22Rv1 (cell line): ENCODE measurements at regions not wholly inside any gene's neighbourhood (a gene's known extent, or its start where the extent isn't known, plus 50 kb on each side); places are given as distances from the start of the nearest gene placed in this dataset.

Experiments used
- H3K27ac ChIP-seq: fragments of 450-650 bp; 2 replicates; pipeline ENCODE4 v1.5.1; 2017
- CTCF ChIP-seq: fragments of 450-650 bp; IDR thresholded peaks from 2 replicates; pipeline ENCODE4 v1.5.1; 2017; ENCODE audit warnings: mild to moderate bottlenecking
- ZFX ChIP-seq: fragments of 450-650 bp; IDR thresholded peaks from 2 replicates; pipeline ENCODE4 v1.6.1; 2017; ENCODE audit warnings: antibody characterized with exemption, borderline replicate concordance

- TF ChIP-seq CTCF = no peak
- TF ChIP-seq ZFX = no peak
- no peak overlapping the region for H3K27ac ChIP-seq
These were observed 176.6 kb downstream of the ALG10 start for GRCh38 chr12:34198924-34199323.

DNA sequence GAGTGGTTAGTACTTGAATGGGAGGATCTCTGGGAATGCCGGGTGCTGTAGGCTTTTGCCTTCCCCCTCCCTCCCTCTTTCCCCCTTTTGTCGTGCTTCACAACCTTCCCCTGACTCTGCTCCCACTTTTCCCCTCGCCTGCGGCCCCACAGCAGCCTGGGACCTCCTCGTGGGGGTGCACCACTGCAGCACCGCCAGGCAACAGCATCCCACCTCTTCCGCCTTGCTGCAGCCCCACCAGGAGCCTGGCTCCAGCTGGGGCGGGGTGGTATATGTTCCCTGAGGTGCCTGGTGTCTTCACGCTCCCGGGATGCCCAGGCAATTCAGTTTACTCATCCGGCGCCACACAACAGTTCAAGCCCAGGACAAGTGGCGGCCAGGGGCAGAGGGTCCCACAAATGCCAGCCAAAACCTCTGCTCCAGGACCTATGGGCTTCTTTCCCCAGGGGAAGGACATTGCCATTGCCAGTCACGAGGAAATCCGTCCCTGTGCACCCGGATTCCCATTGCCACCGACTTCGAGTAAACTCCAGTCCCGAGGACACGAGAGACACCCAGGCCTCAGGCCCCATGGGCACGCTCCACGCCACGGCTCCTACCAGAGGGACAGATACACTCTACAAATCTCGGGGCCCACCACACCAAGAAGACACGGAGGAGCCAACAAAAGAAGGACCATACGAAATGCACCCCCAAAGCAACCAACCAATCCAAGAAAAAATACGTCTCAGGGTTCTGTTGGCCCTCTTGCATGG, 181.7 kb downstream of the ALG10 start:
- no peak for TF ChIP-seq CTCF
- TF ChIP-seq ZFX = no peak
- no peak overlapping the region for H3K27ac ChIP-seq

DNA sequence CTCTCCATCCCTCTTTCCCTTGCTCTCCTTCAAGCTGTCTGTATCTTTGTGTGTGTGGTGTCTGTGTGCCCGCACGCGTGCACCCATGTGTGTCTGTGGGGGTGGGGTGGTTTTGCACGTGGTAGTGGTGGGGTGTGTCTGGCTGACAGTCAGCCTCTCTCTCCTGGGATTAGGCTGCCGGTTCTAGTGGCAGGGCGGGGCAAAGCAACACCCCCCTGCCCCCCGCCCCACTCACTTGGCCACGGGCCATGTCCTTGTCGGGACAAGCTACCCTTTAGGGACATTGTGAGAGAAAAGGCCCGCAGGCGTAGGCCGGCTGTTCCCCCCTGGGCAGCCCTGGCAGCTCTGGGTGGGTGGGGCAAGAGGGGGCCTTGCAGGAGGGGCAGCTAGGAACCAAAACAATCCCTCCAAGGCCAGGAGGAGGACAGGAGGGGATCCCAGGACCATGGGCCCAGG, 182.6 kb downstream of the ALG10 start:
- TF ChIP-seq ZFX (no peak), CTCF (no peak)
- H3K27ac ChIP-seq = no peak overlapping the region

DNA sequence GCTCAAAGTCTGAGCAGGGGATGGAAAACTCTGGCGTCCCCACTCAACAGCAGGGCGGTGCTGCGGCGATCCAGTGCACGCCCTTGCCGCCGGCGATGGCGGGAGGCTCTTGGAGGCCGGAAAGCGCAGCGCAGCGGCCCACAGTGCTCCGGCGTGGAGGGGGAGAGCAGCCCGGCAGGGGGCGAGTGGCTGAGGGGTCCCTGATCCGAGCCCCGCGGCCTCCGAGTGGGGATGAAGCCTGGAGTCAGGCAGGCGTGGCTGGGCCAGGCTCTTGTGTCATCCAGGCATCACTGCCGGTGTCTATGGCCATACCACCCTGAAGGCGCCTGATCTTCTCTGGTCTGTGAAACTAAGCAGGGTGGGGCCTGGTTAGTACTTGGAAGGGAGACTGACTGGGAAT, 183.1 kb downstream of the ALG10 start:
- TF ChIP-seq CTCF = no peak
- H3K27ac ChIP-seq = no peak overlapping the region

DNA sequence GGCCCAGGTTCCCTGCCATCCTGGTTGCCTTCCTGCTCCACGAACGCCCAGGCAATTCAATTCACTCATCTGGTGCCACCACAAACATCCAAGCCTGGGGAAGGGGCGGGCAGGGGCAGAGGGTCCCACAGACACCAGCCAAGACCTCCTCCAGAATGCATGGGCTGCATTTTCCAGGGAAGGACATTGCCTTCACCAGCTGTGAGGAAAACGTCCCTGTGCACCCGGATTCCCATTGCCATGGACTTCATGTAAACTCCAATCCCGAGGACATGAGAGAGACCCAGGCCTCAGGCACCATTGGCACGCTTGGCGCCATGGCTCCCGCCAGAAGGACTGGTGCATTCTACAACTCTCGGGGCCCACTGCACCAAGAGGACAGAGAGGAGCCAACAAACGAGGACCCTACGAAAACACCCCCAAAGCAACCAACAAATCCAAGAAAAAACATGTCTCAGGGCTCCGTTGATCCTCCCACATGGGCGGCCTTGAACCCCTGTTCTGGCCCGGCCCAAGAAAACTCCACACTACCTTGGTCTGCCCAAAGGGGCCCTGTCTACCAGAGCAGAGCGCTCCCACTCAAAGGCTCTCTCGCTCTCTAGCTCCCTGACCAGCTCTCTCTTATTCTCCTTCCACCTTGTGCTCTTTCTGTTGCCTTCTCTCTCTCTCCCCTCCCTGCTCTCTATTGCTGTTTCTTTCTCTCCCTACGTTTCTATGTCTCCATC, 183.9 kb downstream of the ALG10 start:
- no peak overlapping the region for H3K27ac ChIP-seq
- no peak for TF ChIP-seq ZFX
- TF ChIP-seq CTCF = no peak

DNA sequence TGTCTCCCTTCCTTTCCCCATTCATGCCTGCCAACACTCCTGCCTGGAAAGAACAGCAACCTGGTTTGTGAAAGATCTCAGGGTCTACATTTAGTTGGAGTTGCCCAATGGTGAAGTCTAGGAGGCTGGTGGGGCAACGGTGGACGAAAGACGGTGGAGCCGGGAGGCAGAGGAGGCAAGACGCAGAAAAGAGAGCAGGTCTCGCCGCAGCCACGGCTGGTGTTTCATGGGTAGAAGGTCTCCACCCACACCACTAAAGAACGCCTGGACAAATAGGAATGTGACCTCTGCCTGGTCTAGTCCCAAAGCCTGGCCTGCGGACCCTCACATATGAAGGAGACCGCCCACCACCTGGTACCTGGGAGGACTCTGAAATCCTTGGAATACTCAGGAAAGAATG, 185.6 kb downstream of the ALG10 start:
- TF ChIP-seq CTCF (no peak), ZFX (no peak)
- no peak overlapping the region for H3K27ac ChIP-seq
